ENCODE measurements at regions not wholly inside any gene's neighbourhood (a gene's known extent, or its start where the extent isn't known, plus 50 kb on each side); places are given as distances from the start of the nearest gene placed in this dataset.

- no peak overlapping the region for H3K18ac ChIP-seq (ENCODE audit: low read depth, low read length)
- CTCF ChIA-PET = no interaction called here
- no peak overlapping the region for H4K5ac ChIP-seq (ENCODE audit: low read depth, low read length)
- H3K23ac ChIP-seq (ENCODE audit: low read depth, low read length) = no peak overlapping the region
- H3K4me3 ChIP-seq (ENCODE audit: insufficient read depth, low read depth, low read length) = no peak overlapping the region
- POLR2A ChIA-PET (ENCODE audit: unreplicated experiment) = no interaction called here
- H3K27me3 ChIP-seq (ENCODE audit: control insufficient read depth, insufficient read depth, low read length) = no peaks in the 10 kb centered on the region
- no peaks in the 10 kb centered on the region for H4K20me1 ChIP-seq (ENCODE audit: insufficient read depth, low read length)
- no peaks in the 10 kb centered on the region for H3K9me1 ChIP-seq (ENCODE audit: insufficient read depth, low read length)
- H2BK120ac ChIP-seq (ENCODE audit: low read depth, low read length) = no peak overlapping the region
- H2AK9ac ChIP-seq (replicated peaks; ENCODE audit: low read depth, low read length, poor library complexity) = no peak overlapping the region
- intact Hi-C loops (cut with micrococcal nuclease) (no loop called here), dilution Hi-C loops (cut with HindIII; ENCODE audit: low sequenced_read_pairs, unreplicated experiment) (no loop called here), in situ Hi-C loops (cut with MboI; ENCODE audit: low sequenced_read_pairs) (loop anchor here (25.0 kb wide), 1 partner anchor 98 kb away; no protein-coding TSS in a partner anchor)
- no peak overlapping the region for H3K9ac ChIP-seq (ENCODE audit: low read depth, low read length)
- H3K4me1 ChIP-seq (ENCODE audit: control insufficient read depth, insufficient read depth, low read length) = no peaks in the 10 kb centered on the region
- peaks cover 6% of the 10 kb centered on the region; the same call in 1 of the 2 replicates for H3K9me3 ChIP-seq (ENCODE audit: control insufficient read depth, insufficient read depth, low read length)
- H3K36me3 ChIP-seq (ENCODE audit: control insufficient read depth, insufficient read depth, low read length) = no peaks in the 10 kb centered on the region
- no peak for DNase-seq
- H2AFZ ChIP-seq (replicated peaks; ENCODE audit: low read length, poor library complexity) = no peak overlapping the region
- no peak overlapping the region for H3K56ac ChIP-seq (ENCODE audit: extremely low read depth, insufficient read depth, low read length)
- no CpG with 5 or more reads among the region's 4 CpGs for whole genome bisulfite sequencing, 2 experiments (ENCODE audit: extremely low coverage in 2 of 2, insufficient read length in 1 of 2)
- H2AK5ac ChIP-seq (ENCODE audit: low read depth, low read length) = no peak overlapping the region
- no peak overlapping the region for H4K91ac ChIP-seq (ENCODE audit: insufficient read depth, low read depth, low read length)
- no peak overlapping the region for H4K8ac ChIP-seq (ENCODE audit: low read depth in 2 of 2, low read length in 2 of 2)
- H2BK20ac ChIP-seq (ENCODE audit: low read depth, low read length) = no peak overlapping the region
- no peak overlapping the region for H2BK5ac ChIP-seq (ENCODE audit: low read depth, low read length, poor library complexity, severe bottlenecking)
- TF ChIP-seq BHLHE40 (IDR thresholded peaks at IDR 0.05; ENCODE audit: low read depth, low read length) = no peak
- TF ChIP-seq POLR2A (IDR thresholded peaks at IDR 0.05; ENCODE audit: low read depth, low read length) = no peak
- no peak for TF ChIP-seq NFE2L2 (IDR thresholded peaks at IDR 0.05; ENCODE audit: low read depth, low read length)
- no peak for TF ChIP-seq CHD1 (IDR thresholded peaks at IDR 0.05; ENCODE audit: low read depth, low read length)
- TF ChIP-seq CTCF (conservative IDR thresholded peaks at IDR 0.05; ENCODE audit: low read depth, low read length) = no peak
- no peak for TF ChIP-seq MXI1 (IDR thresholded peaks at IDR 0.05; ENCODE audit: borderline replicate concordance, low read depth, low read length)
- TF ChIP-seq RCOR1 (IDR thresholded peaks at IDR 0.05; ENCODE audit: insufficient replicate concordance, low read length) = no peak
- TF ChIP-seq USF2 (IDR thresholded peaks at IDR 0.05; ENCODE audit: low read depth, low read length) = no peak
- TF ChIP-seq FOS (IDR thresholded peaks at IDR 0.05; ENCODE audit: low read depth, low read length) = no peak
- no peak for TF ChIP-seq RFX5 (IDR thresholded peaks at IDR 0.05; ENCODE audit: low read depth, low read length)
- no peak for TF ChIP-seq MAFK (IDR thresholded peaks at IDR 0.05; ENCODE audit: low read depth, low read length)
- TF ChIP-seq SMC3 (IDR thresholded peaks at IDR 0.05; ENCODE audit: low read depth, low read length) = no peak
- TF ChIP-seq CEBPB (IDR thresholded peaks at IDR 0.05; ENCODE audit: low read depth, low read length) = no peak
- no peak overlapping the region for H2BK15ac ChIP-seq (ENCODE audit: low read depth, low read length)
- H3K4me2 ChIP-seq (ENCODE audit: low read depth, low read length) = no peak overlapping the region
- H3K27ac ChIP-seq (ENCODE audit: insufficient read depth, low read length) = no peak overlapping the region
- no TSS peak for BruUV-seq (replicated peaks)
- H3K14ac ChIP-seq (replicated peaks; ENCODE audit: low read depth, low read length) = no peak overlapping the region
- H3K79me1 ChIP-seq (ENCODE audit: low read depth in 1 of 2, low read length in 2 of 2) = no peaks in the 10 kb centered on the region
- H3K4ac ChIP-seq (ENCODE audit: low read depth, low read length) = no peak overlapping the region
- ATAC-seq (ENCODE audit: low read depth) = no peak
Measured at GRCh38 chr17:6213859-6214258, 143.7 kb downstream of the WSCD1 start.

Data from IMR-90 (cell line).